ENCODE measurements at regions not wholly inside any gene's neighbourhood (a gene's known extent, or its start where the extent isn't known, plus 50 kb on each side); places are given as distances from the start of the nearest gene placed in this dataset.

- H3K27me3 ChIP-seq (ENCODE audit: control insufficient read depth, insufficient read depth, low read length), result no peaks in the 10 kb centered on the region
- H3K36me3 ChIP-seq (ENCODE audit: control insufficient read depth, low read depth, low read length), result no peaks in the 10 kb centered on the region
- H3K4me1 ChIP-seq (ENCODE audit: control insufficient read depth, low read depth, low read length), result no peaks in the 10 kb centered on the region
- no peak overlapping the region for H3K27ac ChIP-seq (ENCODE audit: low read length)
- no peak overlapping the region for H3K9ac ChIP-seq (ENCODE audit: low read length)
- no peak overlapping the region for H3K4me3 ChIP-seq (ENCODE audit: low read length)
- no peaks in the 10 kb centered on the region for H3K9me3 ChIP-seq (ENCODE audit: control insufficient read depth, low read depth, low read length)
Measured at GRCh38 chr21:39124681-39125251, 58.5 kb downstream of the PSMG1 start.

- no peak overlapping the region for H3K4me3 ChIP-seq (ENCODE audit: low read length)
- H3K27me3 ChIP-seq (ENCODE audit: control insufficient read depth, insufficient read depth, low read length), result no peaks in the 10 kb centered on the region
- no peaks in the 10 kb centered on the region for H3K36me3 ChIP-seq (ENCODE audit: control insufficient read depth, low read depth, low read length)
- no peak overlapping the region for H3K27ac ChIP-seq (ENCODE audit: low read length)
- H3K4me1 ChIP-seq (ENCODE audit: control insufficient read depth, low read depth, low read length), result no peaks in the 10 kb centered on the region
- no peaks in the 10 kb centered on the region for H3K9me3 ChIP-seq (ENCODE audit: control insufficient read depth, low read depth, low read length)
- H3K9ac ChIP-seq (ENCODE audit: low read length), result no peak overlapping the region
Measured at GRCh38 chr21:39123375-39123774, 59.9 kb downstream of the PSMG1 start.

- no peak overlapping the region for H3K9ac ChIP-seq (ENCODE audit: low read length)
- no peak overlapping the region for H3K4me3 ChIP-seq (ENCODE audit: low read length)
- H3K9me3 ChIP-seq (ENCODE audit: control insufficient read depth, low read depth, low read length), result no peaks in the 10 kb centered on the region
- H3K36me3 ChIP-seq (ENCODE audit: control insufficient read depth, low read depth, low read length), result no peaks in the 10 kb centered on the region
- H3K4me1 ChIP-seq (ENCODE audit: control insufficient read depth, low read depth, low read length), result no peaks in the 10 kb centered on the region
- no peaks in the 10 kb centered on the region for H3K27me3 ChIP-seq (ENCODE audit: control insufficient read depth, insufficient read depth, low read length)
- H3K27ac ChIP-seq (ENCODE audit: low read length), result no peak overlapping the region
Measured at GRCh38 chr21:39121600-39122355, 61.5 kb downstream of the PSMG1 start.

GRCh38 chr21:39120876-39121599 lies 62.2 kb downstream of the PSMG1 start:
- Histone ChIP-seq H3K4me3 (ENCODE audit: low read length) (no peak overlapping the region), H3K9me3 (ENCODE audit: control insufficient read depth, low read depth, low read length) (no peaks in the 10 kb centered on the region), H3K4me1 (ENCODE audit: control insufficient read depth, low read depth, low read length) (no peaks in the 10 kb centered on the region), H3K9ac (ENCODE audit: low read length) (no peak overlapping the region), H3K36me3 (ENCODE audit: control insufficient read depth, low read depth, low read length) (no peaks in the 10 kb centered on the region), H3K27me3 (ENCODE audit: control insufficient read depth, insufficient read depth, low read length) (no peaks in the 10 kb centered on the region), H3K27ac (ENCODE audit: low read length) (no peak overlapping the region)

DNA sequence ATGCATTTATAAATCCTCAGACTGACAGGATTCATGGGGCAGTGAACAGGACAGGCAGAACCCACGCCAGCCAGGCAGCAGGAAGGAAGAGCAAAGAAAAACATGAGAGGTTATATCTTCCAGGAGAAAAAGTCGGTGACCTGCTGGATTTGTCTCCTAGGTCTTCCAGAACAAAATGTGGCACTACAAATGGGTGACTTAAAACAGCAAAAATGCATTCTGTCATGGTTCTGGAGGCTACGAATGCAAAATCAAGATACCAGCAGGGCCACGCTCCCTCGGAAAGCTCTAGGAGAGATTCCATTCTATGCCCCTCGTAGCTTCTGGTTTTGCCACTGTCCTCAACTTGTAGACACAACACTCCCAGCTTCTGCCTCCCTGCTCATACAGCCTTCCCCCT lies 63.4 kb downstream of the PSMG1 start:
- no peak overlapping the region for H3K27ac ChIP-seq (ENCODE audit: low read length)
- no peak overlapping the region for H3K4me3 ChIP-seq (ENCODE audit: low read length)
- no peaks in the 10 kb centered on the region for H3K36me3 ChIP-seq (ENCODE audit: control insufficient read depth, low read depth, low read length)
- no peaks in the 10 kb centered on the region for H3K27me3 ChIP-seq (ENCODE audit: control insufficient read depth, insufficient read depth, low read length)
- no peak overlapping the region for H3K9ac ChIP-seq (ENCODE audit: low read length)
- no peaks in the 10 kb centered on the region for H3K9me3 ChIP-seq (ENCODE audit: control insufficient read depth, low read depth, low read length)
- no peaks in the 10 kb centered on the region for H3K4me1 ChIP-seq (ENCODE audit: control insufficient read depth, low read depth, low read length)

DNA sequence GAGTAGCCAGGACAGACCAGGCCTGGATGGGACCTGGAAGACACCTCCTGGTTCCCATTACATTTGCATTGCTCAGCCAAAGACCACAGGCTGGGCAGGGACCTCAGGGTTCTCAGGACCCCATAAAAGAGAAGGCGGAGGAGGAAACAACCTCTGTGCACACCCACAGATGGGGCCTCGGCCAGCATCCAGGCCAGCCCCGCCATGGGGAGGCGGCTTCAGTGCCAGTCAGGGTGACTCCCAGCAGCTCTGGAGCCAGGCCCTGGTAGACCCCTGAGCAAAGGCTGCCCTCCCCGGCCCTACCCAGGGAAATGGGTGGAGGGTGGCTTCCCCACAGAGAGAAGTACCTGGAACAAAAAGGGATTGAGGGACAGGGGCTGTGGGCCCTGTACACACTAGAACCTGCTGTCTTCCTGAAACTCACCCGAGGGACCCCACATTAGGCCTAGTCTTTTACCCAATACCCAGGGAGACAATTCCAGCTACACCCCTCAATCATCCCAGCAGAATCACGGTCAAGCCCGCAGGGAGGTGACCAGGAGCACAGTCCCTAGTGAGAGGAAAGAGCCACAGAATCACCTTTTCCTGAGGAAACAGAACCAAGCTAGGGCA lies 64.5 kb downstream of the PSMG1 start:
- no peaks in the 10 kb centered on the region for H3K9me3 ChIP-seq (ENCODE audit: control insufficient read depth, low read depth, low read length)
- no peak overlapping the region for H3K27ac ChIP-seq (ENCODE audit: low read length)
- H3K27me3 ChIP-seq (ENCODE audit: control insufficient read depth, insufficient read depth, low read length), result no peaks in the 10 kb centered on the region
- H3K36me3 ChIP-seq (ENCODE audit: control insufficient read depth, low read depth, low read length), result no peaks in the 10 kb centered on the region
- no peak overlapping the region for H3K4me3 ChIP-seq (ENCODE audit: low read length)
- H3K4me1 ChIP-seq (ENCODE audit: control insufficient read depth, low read depth, low read length), result no peaks in the 10 kb centered on the region
- H3K9ac ChIP-seq (ENCODE audit: low read length), result no peak overlapping the region

- no peaks in the 10 kb centered on the region for H3K27me3 ChIP-seq (ENCODE audit: control insufficient read depth, insufficient read depth, low read length)
- H3K4me3 ChIP-seq (ENCODE audit: low read length), result no peak overlapping the region
- H3K36me3 ChIP-seq (ENCODE audit: control insufficient read depth, low read depth, low read length), result no peaks in the 10 kb centered on the region
- no peaks in the 10 kb centered on the region for H3K9me3 ChIP-seq (ENCODE audit: control insufficient read depth, low read depth, low read length)
- no peaks in the 10 kb centered on the region for H3K4me1 ChIP-seq (ENCODE audit: control insufficient read depth, low read depth, low read length)
- H3K27ac ChIP-seq (ENCODE audit: low read length), result no peak overlapping the region
- no peak overlapping the region for H3K9ac ChIP-seq (ENCODE audit: low read length)
Measured at GRCh38 chr21:39118061-39118460, 65.2 kb downstream of the PSMG1 start.

DNA sequence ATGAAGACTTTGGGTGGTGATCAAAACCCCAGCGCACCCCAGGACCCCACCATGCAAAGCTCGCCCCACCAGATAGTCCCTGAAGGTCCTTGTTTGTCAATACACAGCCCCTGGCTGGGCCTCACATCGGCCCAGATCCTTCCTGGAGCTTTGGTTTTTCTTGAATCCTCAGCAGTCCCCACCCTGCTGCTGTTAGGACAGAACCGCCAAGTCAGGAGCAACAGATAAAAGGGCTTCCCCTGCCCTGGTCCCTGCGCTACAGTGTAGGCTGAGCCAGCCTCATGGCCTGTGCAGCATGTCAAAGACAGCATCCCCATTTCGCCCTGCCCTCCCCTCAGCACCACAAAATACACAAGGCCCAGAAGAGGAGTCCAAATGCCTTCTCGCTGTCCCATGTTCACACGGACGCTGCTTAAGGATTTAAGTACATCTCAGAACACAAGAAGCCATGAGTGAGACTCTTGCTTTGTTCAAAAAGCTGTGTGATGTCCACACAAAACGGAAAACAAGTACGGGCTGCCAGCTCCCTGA lies 65.7 kb downstream of the PSMG1 start:
- no peaks in the 10 kb centered on the region for H3K4me1 ChIP-seq (ENCODE audit: control insufficient read depth, low read depth, low read length)
- no peak overlapping the region for H3K4me3 ChIP-seq (ENCODE audit: low read length)
- H3K9ac ChIP-seq (ENCODE audit: low read length), result no peak overlapping the region
- no peaks in the 10 kb centered on the region for H3K27me3 ChIP-seq (ENCODE audit: control insufficient read depth, insufficient read depth, low read length)
- H3K36me3 ChIP-seq (ENCODE audit: control insufficient read depth, low read depth, low read length), result no peaks in the 10 kb centered on the region
- no peaks in the 10 kb centered on the region for H3K9me3 ChIP-seq (ENCODE audit: control insufficient read depth, low read depth, low read length)
- H3K27ac ChIP-seq (ENCODE audit: low read length), result no peak overlapping the region

GRCh38 chr21:39116761-39117439 lies 66.4 kb downstream of the PSMG1 start:
- no peaks in the 10 kb centered on the region for H3K27me3 ChIP-seq (ENCODE audit: control insufficient read depth, insufficient read depth, low read length)
- no peak overlapping the region for H3K4me3 ChIP-seq (ENCODE audit: low read length)
- H3K36me3 ChIP-seq (ENCODE audit: control insufficient read depth, low read depth, low read length), result no peaks in the 10 kb centered on the region
- no peaks in the 10 kb centered on the region for H3K4me1 ChIP-seq (ENCODE audit: control insufficient read depth, low read depth, low read length)
- no peak overlapping the region for H3K9ac ChIP-seq (ENCODE audit: low read length)
- H3K9me3 ChIP-seq (ENCODE audit: control insufficient read depth, low read depth, low read length), result no peaks in the 10 kb centered on the region
- H3K27ac ChIP-seq (ENCODE audit: low read length), result no peak overlapping the region

- Histone ChIP-seq H3K4me3 (ENCODE audit: low read length) (no peak overlapping the region), H3K27me3 (ENCODE audit: control insufficient read depth, insufficient read depth, low read length) (no peaks in the 10 kb centered on the region), H3K36me3 (ENCODE audit: control insufficient read depth, low read depth, low read length) (no peaks in the 10 kb centered on the region), H3K9me3 (ENCODE audit: control insufficient read depth, low read depth, low read length) (no peaks in the 10 kb centered on the region), H3K4me1 (ENCODE audit: control insufficient read depth, low read depth, low read length) (no peaks in the 10 kb centered on the region), H3K27ac (ENCODE audit: low read length) (no peak overlapping the region), H3K9ac (ENCODE audit: low read length) (no peak overlapping the region)
Measured at GRCh38 chr21:39115576-39116235, 67.5 kb downstream of the PSMG1 start.
